ENCODE measurements at regions not wholly inside any gene's neighbourhood (a gene's known extent, or its start where the extent isn't known, plus 50 kb on each side); places are given as distances from the start of the nearest gene placed in this dataset.

- peaks cover 4% of the 10 kb centered on the region for H3K27me3 ChIP-seq (ENCODE audit: control insufficient read depth, insufficient read depth, low read length)
- no peak for TF ChIP-seq CTCF (IDR thresholded peaks at IDR 0.05; ENCODE audit: insufficient read depth, low read length, poor library complexity, severe bottlenecking)
Measured at GRCh38 chr1:114209971-114210370, 56.3 kb upstream of the SYT6 start.

GRCh38 chr1:114208714-114209113 lies 55.0 kb upstream of the SYT6 start:
- DNase-seq (ENCODE audit: low read depth) = no peak

More at GRCh38 chr1:114209971-114210370, 56.3 kb upstream of the SYT6 start:
- DNase-seq (ENCODE audit: low read depth) = no peak
- Histone ChIP-seq H3K4me3 (ENCODE audit: low read depth, low read length) (no peak overlapping the region), H3K36me3 (ENCODE audit: control insufficient read depth, insufficient read depth, low read length) (no peaks in the 10 kb centered on the region)

GRCh38 chr1:114208106-114208505 lies 54.4 kb upstream of the SYT6 start:
- no peaks in the 10 kb centered on the region for H3K36me3 ChIP-seq (ENCODE audit: control insufficient read depth, insufficient read depth, low read length)
- peaks cover 2% of the 10 kb centered on the region for H3K27me3 ChIP-seq (ENCODE audit: control insufficient read depth, insufficient read depth, low read length)
- no peak for DNase-seq (ENCODE audit: low read depth)
- no peak for TF ChIP-seq CTCF (IDR thresholded peaks at IDR 0.05; ENCODE audit: insufficient read depth, low read length, poor library complexity, severe bottlenecking)
- no peak overlapping the region for H3K4me3 ChIP-seq (ENCODE audit: low read depth, low read length)

More at GRCh38 chr1:114208714-114209113, 55.0 kb upstream of the SYT6 start:
- H3K36me3 ChIP-seq (ENCODE audit: control insufficient read depth, insufficient read depth, low read length) = no peaks in the 10 kb centered on the region
- peaks cover 2% of the 10 kb centered on the region for H3K27me3 ChIP-seq (ENCODE audit: control insufficient read depth, insufficient read depth, low read length)
- TF ChIP-seq CTCF (IDR thresholded peaks at IDR 0.05; ENCODE audit: insufficient read depth, low read length, poor library complexity, severe bottlenecking) = no peak
- no peak overlapping the region for H3K4me3 ChIP-seq (ENCODE audit: low read depth, low read length)

- Histone ChIP-seq H3K36me3 (ENCODE audit: control insufficient read depth, insufficient read depth, low read length) (no peaks in the 10 kb centered on the region), H3K27me3 (ENCODE audit: control insufficient read depth, insufficient read depth, low read length) (peaks cover 2% of the 10 kb centered on the region), H3K4me3 (ENCODE audit: low read depth, low read length) (no peak overlapping the region)
- TF ChIP-seq CTCF (IDR thresholded peaks at IDR 0.05; ENCODE audit: insufficient read depth, low read length, poor library complexity, severe bottlenecking) = no peak
- no peak for DNase-seq (ENCODE audit: low read depth)
Measured at GRCh38 chr1:114207635-114208034, 54.0 kb upstream of the SYT6 start.

- Histone ChIP-seq H3K4me3 (ENCODE audit: low read depth, low read length) (no peak overlapping the region), H3K27me3 (ENCODE audit: control insufficient read depth, insufficient read depth, low read length) (peaks cover 2% of the 10 kb centered on the region), H3K36me3 (ENCODE audit: control insufficient read depth, insufficient read depth, low read length) (no peaks in the 10 kb centered on the region)
- no peak for DNase-seq (ENCODE audit: low read depth)
- no peak for TF ChIP-seq CTCF (IDR thresholded peaks at IDR 0.05; ENCODE audit: insufficient read depth, low read length, poor library complexity, severe bottlenecking)
Measured at GRCh38 chr1:114206392-114206791, 52.7 kb upstream of the SYT6 start.

- no peak for DNase-seq (ENCODE audit: low read depth)
- H3K27me3 ChIP-seq (ENCODE audit: control insufficient read depth, insufficient read depth, low read length) = no peaks in the 10 kb centered on the region
- H3K36me3 ChIP-seq (ENCODE audit: control insufficient read depth, insufficient read depth, low read length) = no peaks in the 10 kb centered on the region
- H3K4me3 ChIP-seq (ENCODE audit: low read depth, low read length) = no peak overlapping the region
- no peak for TF ChIP-seq CTCF (IDR thresholded peaks at IDR 0.05; ENCODE audit: insufficient read depth, low read length, poor library complexity, severe bottlenecking)
Measured at GRCh38 chr1:114203595-114204128, 50.0 kb upstream of the SYT6 start.
